Choroid plexus epithelial cell (primary cell): ENCODE measurements at regions not wholly inside any gene's neighbourhood (a gene's known extent, or its start where the extent isn't known, plus 50 kb on each side); places are given as distances from the start of the nearest gene placed in this dataset.

Source experiments
- DNase-seq: peaks from one replicate; pipeline ENCODE4 v3.0.0-alpha.2; 2010; ENCODE audit warnings: low read depth
- H3K4me3 ChIP-seq: 2 replicates; pipeline ENCODE4 v1.5.1; 2011; ENCODE audit warnings: low read depth, mild to moderate bottlenecking, control low read depth, low read length, moderate library complexity
- CTCF ChIP-seq: conservative IDR thresholded peaks from 2 replicates; pipeline ENCODE4 v1.5.1; 2011; ENCODE audit warnings: low read depth, mild to moderate bottlenecking, control low read depth, inconsistent platforms, low read length, moderate library complexity

- no peak overlapping the region for H3K4me3 ChIP-seq
- no peak for DNase-seq
- no peak for TF ChIP-seq CTCF
These were observed 176.4 kb downstream of the AXIN2 start for GRCh38 chr17:65385071-65385470.

GRCh38 chr17:65381152-65381551 lies 180.3 kb downstream of the AXIN2 start:
- no peak for DNase-seq
- H3K4me3 ChIP-seq, result no peak overlapping the region
- TF ChIP-seq CTCF, result no peak

GRCh38 chr17:65374966-65375365 lies 186.5 kb downstream of the AXIN2 start:
- H3K4me3 ChIP-seq, result no peak overlapping the region
- no peak for TF ChIP-seq CTCF
- DNase-seq, result no peak

GRCh38 chr17:65371702-65372101 lies 189.7 kb downstream of the AXIN2 start:
- TF ChIP-seq CTCF, result no peak
- DNase-seq, result no peak
- H3K4me3 ChIP-seq, result no peak overlapping the region

GRCh38 chr17:65370669-65371131 lies 190.7 kb downstream of the AXIN2 start:
- TF ChIP-seq CTCF, result no peak
- no peak overlapping the region for H3K4me3 ChIP-seq
- no peak for DNase-seq

- no peak for DNase-seq
- no peak for TF ChIP-seq CTCF
These were observed 193.1 kb downstream of the AXIN2 start for GRCh38 chr17:65368341-65368740.

GRCh38 chr17:65366102-65366844 lies 195.2 kb downstream of the AXIN2 start:
- H3K4me3 ChIP-seq, result no peak overlapping the region
- no peak for TF ChIP-seq CTCF
- no peak for DNase-seq

More at GRCh38 chr17:65368341-65368740, 193.1 kb downstream of the AXIN2 start:
- H3K4me3 ChIP-seq, result no peak overlapping the region
